Esophagus mucosa (tissue), 1 donor: ENCODE measurements at regions not wholly inside any gene's neighbourhood (a gene's known extent, or its start where the extent isn't known, plus 50 kb on each side); places are given as distances from the start of the nearest gene placed in this dataset.
"Not testable (repeated sequence)": the region's sequence is repeated elsewhere in the genome, so short reads cannot be mapped to it uniquely, and the experiment has no call there.

Experiments
- ATAC-seq: fragments of 200-7000 bp; cut with Tn5 transposase; one replicate; pipeline ENCODE4 v1.9.1; 2020
- donor health status: DM: yes; HTN: yes; CAD: no.

DNA sequence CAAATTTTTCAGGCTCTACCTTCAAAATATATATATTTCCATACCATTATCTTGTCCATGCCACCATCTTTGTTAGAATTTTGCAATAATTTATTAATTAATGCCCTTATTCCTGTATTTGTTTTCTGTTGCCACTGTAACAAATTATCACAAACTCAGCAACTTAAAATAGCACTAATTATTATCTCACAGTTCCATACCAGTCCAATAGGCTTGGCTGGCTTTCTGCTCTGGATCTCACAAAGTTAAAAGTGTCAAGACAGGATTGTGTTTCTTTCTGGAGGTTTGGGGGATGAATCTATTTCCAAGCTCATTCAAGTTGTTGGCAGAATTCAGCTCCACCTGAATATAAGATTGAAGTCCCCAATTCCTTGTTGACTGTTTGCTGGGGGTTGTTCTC, 58.6 kb upstream of the SLC38A4 start:
- no peak for ATAC-seq

DNA sequence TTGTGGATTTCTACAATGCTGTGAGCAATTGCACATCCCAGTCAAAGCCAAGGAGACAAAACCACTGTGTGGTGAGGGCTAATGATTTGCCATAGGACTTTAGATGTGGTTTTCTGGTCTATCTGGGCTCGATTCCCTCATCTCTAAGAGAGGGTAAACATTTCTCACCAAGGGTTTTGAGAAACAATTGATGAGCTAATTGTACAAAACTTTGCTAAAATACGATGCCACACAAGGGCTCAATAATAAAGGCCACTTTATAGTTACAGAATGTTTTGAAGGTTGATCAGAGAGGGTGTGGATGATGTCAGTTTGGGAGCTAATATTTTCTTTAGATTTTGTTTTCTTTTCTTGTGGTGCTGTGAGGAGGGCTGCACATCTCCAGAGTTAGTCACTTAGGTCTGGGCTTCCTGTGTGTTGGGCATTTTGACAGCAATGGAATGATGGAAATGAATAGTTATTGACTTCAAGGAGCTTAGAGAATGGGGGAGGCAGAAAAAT, 60.8 kb upstream of the SLC38A4 start:
- ATAC-seq: no peak

DNA sequence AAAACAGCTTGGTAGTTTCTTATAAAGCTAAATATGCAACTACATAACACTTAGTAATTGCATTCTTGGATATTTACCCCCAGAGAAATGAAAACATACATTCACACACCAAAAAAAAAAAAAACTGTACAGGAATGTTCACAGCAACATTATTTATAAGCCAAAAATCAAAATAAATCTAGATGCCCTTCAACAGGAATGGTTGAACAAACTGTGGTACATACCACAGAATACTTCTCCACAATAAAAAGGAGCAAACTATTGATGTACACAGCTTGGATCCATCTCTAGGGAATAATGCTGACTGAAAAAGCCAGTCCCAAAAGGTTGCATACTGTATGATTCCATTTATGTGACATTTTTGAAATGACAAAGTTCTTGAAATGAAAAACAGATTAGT, 62.1 kb upstream of the SLC38A4 start:
- ATAC-seq: no peak

DNA sequence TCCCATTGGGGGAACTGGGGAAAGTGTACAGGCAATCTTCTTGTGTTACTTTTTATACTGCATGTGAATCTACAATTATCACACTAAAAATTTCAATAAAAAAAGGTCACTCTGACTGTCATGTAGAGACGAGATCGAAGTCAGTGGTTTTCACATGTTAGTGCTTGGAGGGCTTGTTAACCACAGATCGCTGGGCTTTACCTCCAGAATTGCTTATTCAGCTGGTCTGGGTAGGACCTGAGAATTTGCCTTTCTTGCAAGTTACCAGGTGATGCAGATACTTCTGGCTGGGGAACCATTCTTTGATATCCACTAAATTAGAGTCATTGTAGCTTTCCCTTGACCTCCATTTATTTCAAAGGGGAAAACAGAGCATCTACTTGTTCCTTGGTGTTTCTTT, 62.8 kb upstream of the SLC38A4 start:
- ATAC-seq: no peak

DNA sequence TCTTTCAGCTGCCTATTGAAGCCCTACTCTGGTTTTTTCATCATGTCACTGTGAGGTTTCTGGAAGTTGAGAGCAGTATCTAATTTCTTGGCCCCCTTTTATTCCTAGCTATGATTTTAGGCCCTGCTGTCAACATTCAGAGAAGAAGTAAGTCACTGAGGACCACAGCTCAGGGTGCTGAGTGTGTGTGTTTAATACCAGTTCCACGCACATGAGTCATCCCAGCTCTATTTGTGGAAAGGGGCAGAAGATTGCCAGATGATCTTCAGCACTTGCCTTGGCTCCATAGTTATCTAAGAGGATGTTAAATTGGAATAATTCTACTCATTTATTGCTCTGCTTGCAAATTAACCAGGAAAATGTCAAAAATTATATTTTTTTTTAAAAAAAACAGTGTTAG, 65.5 kb upstream of the SLC38A4 start:
- no peak for ATAC-seq

DNA sequence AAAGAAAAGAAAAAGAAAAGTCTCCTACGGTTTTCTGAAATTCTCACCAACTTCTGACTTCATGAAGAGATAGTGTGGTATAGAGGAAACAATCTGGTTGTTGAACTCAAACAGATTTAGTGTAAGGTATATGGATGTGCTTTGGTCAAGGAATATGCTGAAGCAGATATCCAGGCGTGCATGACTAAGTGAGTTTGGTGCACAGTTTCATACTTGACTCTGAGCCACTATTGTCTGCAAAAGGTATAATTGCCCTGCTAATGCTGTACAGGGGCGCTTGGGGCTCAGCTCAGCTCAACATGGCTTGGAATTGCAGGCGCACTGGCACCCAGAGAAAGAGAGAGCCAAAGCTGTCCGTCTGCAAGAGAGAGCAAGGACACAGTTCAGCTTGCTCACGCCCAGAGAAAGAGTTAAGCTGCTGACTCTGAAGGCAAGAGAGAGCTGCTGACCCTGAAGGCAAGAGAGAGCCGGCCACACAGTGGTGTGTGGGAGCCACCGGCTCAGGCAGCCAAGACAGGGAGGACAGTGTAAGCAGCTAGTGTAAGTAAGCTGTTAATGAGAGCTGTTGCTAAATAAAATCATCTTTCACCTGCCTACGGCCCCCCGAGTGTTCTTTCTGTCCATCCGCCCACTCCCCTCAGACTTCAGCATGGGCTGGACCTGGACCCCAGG, 66.4 kb upstream of the SLC38A4 start:
- ATAC-seq: peak; percentile 18

DNA sequence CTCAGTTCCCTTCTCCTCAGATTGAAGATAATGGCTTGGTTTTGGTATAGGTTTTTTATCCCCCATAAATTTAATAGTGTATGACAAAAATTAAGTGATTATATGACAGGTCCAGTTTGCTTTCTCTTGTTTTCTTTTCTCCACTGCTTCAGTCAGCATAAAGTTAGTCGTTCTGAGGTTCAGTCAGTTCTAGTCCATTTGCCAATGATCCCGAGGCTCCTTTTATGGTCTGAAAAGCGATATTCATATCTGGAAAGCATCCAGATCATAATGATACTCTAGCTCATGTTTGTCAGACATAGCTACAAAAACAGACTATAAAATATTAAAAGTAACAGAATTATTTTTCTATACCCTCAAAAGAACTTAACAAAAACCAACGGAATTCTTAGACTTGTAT, 67.1 kb upstream of the SLC38A4 start:
- ATAC-seq: no peak

DNA sequence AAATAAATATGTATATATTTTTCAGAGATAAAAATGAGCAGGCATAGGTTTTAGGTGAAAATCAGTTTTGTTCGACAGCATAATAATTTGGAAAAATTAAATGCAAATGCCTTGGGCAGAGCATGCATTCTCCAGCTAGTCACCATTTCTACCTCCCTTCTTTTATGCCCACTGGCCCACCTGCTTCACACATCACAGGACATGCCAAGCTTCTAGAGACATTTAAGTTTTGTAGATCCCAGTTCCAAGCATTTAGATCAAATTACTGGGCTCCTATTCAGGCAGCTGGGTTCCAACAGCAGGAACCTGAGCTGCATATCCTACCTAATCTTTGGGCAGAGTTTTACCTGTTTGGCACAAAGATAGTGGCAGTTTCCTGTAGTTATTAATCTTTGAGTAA, 67.6 kb upstream of the SLC38A4 start:
- no peak for ATAC-seq

DNA sequence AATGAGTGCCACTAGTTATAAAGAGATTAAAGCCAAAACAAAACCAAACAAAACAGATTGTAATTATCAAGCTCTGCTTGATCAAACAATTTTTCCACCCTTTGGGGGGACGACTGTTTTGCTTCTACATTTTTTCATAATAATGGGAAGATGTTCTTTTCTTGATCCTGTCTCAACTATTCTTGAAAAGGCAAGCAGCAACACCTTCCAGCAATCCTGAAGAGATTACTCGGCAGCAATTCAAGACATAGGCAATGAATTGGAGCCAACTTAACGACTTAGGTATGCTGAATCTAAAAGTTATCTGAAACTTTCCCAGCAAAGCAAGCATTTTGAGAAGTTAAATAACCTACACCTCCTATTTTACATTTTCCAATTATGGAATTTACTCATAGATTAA, 69.9 kb upstream of the SLC38A4 start:
- ATAC-seq: no peak

DNA sequence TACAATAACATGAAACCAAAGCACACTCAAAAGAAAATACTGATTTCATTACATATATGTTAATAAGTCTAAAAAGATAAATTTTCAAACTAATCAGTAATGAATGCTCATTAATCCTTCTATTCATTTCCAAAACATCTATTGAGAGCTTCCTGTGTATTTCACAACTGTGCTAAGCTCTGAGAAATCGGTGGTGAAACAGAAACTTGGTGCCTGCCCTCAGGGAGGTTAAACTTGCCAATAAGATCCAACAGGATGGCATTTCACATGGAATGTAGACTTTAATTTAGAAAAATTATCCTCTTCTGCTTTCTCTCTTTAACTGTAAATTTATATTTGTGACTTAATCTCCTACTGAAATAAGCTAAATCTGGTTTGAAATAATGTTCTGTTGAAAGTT, 70.9 kb upstream of the SLC38A4 start:
- ATAC-seq: no peak

DNA sequence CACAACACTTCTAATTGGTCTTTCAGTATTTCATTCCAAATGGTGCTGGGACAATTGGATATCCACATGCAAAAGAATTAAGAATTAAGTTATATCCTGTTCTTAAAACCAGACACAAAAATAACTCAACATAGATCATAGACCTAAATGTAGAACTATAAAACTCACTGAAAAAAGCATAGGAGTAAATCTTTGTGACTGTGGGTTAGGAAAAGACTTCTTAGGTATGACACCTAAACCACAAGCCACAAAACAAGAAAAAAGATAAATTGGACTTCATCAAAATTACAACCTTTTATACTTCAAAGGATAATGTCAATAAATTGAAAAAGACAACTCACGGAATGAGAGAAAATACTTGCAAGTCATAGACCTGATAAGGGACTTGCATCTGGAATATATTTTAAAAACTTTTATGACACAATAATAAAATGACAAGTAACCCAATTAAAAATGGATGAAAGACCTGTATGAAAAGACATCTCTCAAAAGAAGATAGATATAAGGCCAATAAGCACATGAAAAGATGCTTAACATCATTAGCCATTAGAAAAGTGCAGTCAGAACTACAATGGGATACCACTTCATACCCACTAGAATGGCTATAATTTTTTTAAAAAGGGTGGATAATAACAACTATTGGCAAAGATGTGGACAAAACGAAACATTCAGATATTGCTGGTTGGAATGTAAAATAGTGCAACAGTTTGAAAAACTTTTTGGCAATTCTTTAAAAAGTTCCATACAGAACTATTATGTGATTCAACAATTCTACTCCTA, 72.5 kb upstream of the SLC38A4 start:
- ATAC-seq: no peak

DNA sequence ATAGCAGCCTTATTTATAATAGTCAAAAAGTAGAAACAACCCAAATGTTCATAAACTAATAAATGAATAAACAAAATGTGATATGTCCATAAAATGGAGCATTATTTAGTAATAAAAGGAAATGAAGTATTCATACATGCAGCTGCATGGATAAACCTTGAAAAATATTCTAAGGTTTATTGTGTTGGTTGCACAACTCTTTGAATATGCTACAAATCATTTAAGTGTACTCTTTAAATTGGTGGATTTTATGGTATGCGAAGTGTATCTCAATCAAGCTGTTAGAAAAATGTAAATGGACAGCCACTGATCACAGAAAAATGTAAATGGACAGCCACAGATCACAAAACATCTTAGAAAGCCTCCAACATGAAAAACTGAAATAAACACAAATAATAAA, 73.2 kb upstream of the SLC38A4 start:
- no peak for ATAC-seq

DNA sequence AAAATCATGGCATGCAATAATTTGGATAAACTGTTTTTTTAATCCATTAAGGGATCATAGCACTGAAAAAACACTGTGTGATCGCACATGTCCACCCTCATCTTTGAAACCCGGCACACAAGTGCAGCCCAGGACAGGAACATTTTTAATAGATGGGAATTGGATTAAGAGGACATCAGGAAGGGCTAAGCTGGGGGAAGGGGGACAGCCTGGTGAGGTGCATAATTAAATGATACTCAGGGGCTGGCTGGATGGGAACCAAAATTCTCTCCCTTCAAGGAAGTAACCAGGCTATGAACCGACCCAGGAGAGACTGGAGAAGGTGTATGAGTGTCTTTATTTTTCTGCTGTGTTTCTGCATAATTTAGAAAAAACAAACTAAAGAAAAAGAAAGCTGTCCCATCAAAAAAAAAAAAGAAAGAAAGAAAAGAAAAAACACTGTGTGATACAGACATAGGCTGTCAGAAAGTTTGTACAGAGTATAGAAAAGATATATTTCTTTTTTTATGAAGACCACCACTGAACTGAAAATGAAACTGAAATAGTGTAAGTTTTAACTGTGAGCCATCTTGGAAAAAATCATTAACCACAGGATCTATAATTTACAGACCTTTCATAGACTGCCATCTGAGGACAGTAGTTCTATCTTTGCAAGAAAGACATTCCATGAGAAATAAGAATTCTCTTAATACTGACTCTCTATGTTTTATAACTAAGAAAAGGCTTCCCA, 75.1 kb upstream of the SLC38A4 start:
- ATAC-seq: no peak

DNA sequence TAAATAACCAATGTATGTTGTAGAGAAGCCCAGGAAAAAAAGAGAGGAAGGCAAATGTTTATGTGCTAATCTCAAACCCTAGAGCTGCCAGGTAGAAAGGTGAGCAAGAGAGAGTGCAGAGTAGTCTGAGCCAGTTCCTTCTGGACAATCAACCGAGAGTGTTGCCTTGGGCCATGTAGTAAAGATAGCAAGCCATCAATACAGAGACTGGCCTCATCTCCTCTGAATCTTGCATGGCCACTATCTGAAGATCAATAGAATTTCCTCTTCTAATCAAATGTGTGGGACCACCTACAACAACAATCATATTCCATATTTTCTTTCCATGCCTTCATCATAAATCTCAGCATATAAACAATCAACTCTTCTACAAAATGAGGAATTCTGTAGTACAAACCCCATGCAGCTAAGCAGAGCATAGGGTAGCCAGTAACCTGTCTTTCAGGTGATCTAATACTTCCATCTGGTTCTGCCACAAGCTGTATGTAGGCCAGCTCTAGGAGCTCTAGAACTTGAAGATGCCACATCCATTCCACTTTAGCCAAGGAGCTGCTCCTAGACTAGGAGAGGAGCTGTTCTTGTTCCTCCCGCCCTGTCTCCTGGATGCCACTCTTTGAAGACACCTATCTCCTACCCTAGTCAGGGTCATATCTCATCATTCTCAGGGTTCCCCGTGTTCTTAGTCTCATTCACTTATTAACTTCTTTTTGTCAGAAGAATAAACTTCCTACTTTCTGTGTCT, 75.8 kb upstream of the SLC38A4 start:
- ATAC-seq: no peak

DNA sequence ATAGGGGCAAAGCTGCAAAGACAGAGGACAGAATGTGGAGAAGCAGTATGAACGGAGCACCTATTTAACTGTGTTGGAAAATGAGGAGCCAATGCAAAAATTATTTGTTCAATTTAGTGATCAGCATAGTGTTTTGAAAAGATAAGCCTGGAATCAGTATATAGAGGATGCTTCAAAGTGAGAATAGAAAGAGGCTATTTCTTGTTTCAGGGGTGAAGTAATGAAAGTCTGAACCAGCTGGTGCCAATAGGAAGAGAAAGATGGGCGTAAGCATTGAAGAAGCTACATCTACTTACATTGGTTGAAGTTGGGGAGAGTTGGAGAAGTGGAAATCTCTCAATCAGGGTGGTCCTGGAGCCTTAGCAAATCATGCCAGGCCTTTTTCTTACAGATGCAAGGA, 77.3 kb upstream of the SLC38A4 start:
- no peak for ATAC-seq

DNA sequence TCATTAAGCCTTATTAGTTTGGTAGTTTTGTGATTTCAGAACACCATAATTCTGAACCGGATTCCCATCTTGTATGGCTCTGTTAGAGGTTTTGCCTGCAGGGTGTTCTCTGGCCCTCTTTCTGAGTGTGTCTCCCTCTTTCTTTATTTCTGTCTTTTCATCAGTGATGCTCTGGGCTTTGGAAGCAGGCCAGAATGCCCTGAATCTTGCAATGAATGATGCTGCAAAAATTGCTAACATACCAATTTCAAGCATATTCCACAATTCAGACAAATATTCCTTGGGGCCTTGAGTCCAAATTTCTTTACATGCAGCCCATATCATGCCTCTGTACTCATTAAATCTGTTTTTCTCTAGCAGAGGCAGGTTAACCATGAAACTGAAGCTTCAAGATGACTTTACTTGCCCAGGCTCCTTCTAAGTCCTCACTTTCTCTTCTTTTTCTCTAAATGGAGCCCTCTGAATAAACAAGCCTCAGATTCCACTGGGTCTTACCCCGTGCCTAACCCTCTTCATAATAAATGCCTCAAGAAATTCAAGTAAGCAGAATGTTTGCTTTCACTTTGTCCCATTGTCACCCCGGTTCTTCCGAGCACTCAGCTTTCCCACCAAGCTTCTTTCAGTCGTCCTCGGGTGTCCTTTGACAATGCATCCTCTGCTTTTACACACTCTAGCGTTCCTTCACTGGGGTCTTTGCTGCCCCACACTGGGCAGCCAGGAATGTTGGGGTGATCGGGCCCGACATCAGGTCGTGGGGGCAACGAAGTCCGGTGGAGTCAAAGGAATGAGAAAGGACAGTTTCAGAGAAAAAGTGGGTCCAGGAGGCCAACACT, 78.8 kb upstream of the SLC38A4 start:
- no peak for ATAC-seq

DNA sequence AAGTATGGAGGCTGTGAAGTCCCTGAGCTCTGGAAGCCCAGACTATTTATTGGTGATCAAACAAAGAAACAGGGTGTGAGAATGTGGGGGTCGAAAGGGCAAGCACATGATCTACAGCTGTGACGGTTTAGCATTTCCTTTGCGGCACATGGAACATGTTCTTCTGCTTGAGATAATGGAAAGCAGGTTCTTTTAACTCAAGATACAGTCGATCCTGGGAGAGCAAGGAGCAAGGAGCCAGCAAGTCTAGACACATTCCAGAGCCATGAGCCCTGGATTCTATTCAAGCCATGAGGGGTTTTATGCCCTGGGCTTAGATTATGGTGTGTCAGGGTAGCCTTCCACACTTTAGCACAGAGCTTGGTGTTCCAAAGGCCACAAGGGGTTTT, 79.4 kb upstream of the SLC38A4 start:
- not testable (repeated sequence) for ATAC-seq

DNA sequence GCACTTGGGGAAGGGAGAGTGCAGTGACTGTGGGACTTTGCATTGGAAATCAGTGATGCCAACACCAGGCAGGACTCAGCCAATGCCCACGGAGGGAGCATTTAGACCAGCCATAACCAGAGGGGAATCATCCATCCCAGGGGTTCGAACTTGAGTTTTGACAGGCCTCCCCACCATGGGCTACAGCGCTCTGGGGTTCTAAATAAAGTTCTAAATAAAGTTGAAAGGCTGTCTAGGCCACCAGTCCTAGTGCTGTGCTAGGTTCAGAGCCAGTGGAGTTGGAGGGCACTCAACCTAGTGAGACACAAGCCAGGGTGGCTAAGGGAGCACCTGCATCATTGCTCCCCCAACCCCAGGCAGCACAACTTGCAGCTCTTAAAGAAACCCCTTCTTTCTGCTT, 82.0 kb upstream of the SLC38A4 start:
- ATAC-seq: no peak

DNA sequence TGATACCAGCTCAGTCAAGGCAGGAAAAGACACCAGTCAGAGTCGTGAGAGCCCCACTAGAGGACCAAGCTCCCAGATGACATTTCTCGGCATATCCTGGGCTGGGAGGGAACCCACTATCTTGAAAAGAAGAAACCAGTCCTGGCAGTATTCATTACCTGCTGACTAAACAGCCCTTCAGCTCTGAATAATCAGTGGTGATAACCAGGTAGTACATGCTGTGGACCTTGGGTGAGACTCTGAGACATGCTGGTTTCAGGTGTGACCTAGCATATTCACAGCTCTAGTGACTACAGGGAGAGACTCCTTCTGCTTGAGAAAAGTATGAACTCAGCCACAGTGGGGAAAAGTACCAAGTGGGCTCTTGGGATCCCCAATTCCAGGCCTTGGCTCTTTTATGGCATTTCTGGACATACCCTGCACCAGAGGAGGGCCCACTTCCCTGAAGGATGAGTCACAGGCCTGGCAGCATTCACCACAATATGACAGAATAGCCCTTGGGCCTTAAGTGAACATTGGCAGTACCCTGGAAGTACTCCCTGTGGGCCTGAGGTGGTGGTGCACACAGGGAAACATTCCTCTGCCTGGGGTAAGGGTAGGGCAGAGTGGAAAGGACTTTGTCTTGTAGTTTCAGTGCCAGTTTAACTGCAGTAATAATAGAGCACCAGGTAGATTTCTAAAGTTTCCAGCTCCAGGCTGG, 82.6 kb upstream of the SLC38A4 start:
- ATAC-seq: peak; percentile 93

DNA sequence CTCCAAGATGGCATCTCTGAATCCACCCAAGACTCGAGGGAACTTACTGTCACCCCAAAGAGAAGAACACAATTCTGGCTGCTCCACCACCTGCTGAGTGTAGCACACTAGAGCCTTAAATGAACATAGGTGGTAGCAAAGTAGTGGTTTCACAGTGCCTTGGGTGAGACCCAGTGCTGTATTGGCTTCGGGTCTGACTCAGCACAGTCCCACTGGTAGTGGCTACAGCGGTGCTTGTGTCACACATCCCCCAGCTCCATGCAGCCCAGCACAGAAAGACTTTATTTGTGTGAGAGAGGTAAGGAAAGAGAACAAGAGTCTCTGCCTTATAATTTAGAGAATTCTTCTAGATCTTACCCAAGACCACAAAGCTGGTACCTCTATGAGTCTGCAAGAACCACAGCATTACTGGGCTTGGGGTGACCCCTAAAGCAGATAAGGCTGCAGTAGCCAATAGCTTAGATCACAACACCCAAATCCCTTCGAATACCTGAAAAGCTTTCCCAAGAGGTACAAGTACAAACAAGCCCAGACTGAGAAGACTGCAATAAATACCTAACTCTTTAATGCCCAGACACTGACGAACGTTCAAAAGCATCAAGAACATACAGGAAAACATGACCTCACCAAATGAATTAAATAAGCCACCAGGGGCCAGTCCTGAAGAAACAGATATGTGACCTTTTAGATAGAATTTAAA, 83.3 kb upstream of the SLC38A4 start:
- ATAC-seq: peak; percentile 70

DNA sequence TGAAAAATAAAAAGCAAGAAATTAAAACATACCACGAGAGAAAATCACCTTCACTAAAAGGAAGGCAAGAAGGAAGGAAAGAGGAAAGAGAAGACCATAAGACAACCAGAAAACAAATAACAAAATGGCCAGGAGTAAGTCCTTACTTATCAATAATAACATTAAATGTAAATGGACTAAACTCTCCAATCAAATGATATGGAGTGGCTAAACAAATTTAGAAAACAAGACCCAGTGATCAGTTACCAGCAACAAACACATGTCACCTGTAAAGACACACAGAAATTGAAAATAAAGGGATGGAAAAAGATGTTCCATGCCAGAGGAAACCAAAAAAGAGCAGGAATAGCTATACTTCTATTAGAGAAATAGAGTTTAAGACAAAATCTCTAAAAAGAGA, 85.0 kb upstream of the SLC38A4 start:
- no peak for ATAC-seq
